Hepatocyte (in vitro differentiated cells): ENCODE measurements at regions not wholly inside any gene's neighbourhood (a gene's known extent, or its start where the extent isn't known, plus 50 kb on each side); places are given as distances from the start of the nearest gene placed in this dataset.

Source experiments
- DNase-seq: peaks from one replicate; pipeline ENCODE4 v3.0.0-alpha.2; 2016; ENCODE audit warnings: low spot score
- H2AFZ ChIP-seq: fragments of 200-600 bp; sonication (generic); 2 replicates; pipeline ENCODE4 v1.6.0; 2016; ENCODE audit warnings: antibody characterized with exemption, mild to moderate bottlenecking
- H3K27ac ChIP-seq: fragments of 200-600 bp; sonication (generic); 2 replicates; pipeline ENCODE4 v1.5.1; 2016; ENCODE audit warnings: mild to moderate bottlenecking
- H3K27me3 ChIP-seq: fragments of 200-600 bp; sonication (generic); 2 replicates; pipeline ENCODE4 v1.6.1; 2016
- H3K36me3 ChIP-seq: fragments of 200-600 bp; sonication (generic); replicated peaks from 2 replicates; pipeline ENCODE4 v1.5.1; 2016; ENCODE audit warnings: low read depth; ENCODE audit not compliant: insufficient read depth
- H3K4me1 ChIP-seq: fragments of 200-600 bp; sonication (generic); 2 replicates; pipeline ENCODE4 v1.5.1; 2016; ENCODE audit warnings: mild to moderate bottlenecking, moderate library complexity; ENCODE audit not compliant: insufficient read depth
- H3K4me2 ChIP-seq: fragments of 200-600 bp; sonication (generic); 2 replicates; pipeline ENCODE4 v1.6.0; 2016
- H3K4me3 ChIP-seq: fragments of 200-600 bp; sonication (generic); 2 replicates; pipeline ENCODE4 v1.5.1; 2016; ENCODE audit warnings: mild to moderate bottlenecking
- H3K79me2 ChIP-seq: fragments of 200-600 bp; sonication (generic); 2 replicates; pipeline ENCODE4 v1.6.0; 2017; ENCODE audit warnings: mild to moderate bottlenecking
- H3K9me2 ChIP-seq: fragments of 200-600 bp; sonication (generic); replicated peaks from 2 replicates; pipeline ENCODE4 v1.6.0; 2017; ENCODE audit warnings: mild to moderate bottlenecking; ENCODE audit not compliant: insufficient read depth
- H3K9me3 ChIP-seq: fragments of 200-600 bp; sonication (generic); 2 replicates; pipeline ENCODE4 v1.5.1; 2016; ENCODE audit warnings: low read depth, mild to moderate bottlenecking
- H4K20me1 ChIP-seq: fragments of 200-600 bp; sonication (generic); 2 replicates; pipeline ENCODE4 v1.6.0; 2016; ENCODE audit warnings: mild to moderate bottlenecking; ENCODE audit not compliant: insufficient read depth, poor library complexity, severe bottlenecking
- EZH2 ChIP-seq: fragments of 200-600 bp; sonication (generic); IDR thresholded peaks from 2 replicates; pipeline ENCODE4 v1.6.1; 2016; ENCODE audit warnings: antibody characterized with exemption, mild to moderate bottlenecking, borderline replicate concordance
- EZH2phosphoT487 ChIP-seq: fragments of 200-600 bp; sonication (generic); IDR thresholded peaks from one replicate; pipeline ENCODE4 v1.6.1; 2018; ENCODE audit warnings: antibody characterized with exemption, mild to moderate bottlenecking, low read depth, moderate library complexity; ENCODE audit not compliant: unreplicated experiment, severe bottlenecking
- WGBS: methylation state at CpG from one replicate; pipeline ENCODE4 v1.1.6; 2016; ENCODE audit warnings: low lambda C conversion rate; ENCODE audit errors: missing lambda C conversion rate; 5-methylcytosine and 5-hydroxymethylcytosine counted together
- TF ChIP-seq, protein P1 (sequence below): fragments of 200-600 bp; sonication (generic); IDR thresholded peaks from 2 replicates; pipeline ENCODE4 v1.5.1; 2016; ENCODE audit warnings: antibody characterized with exemption, mild to moderate bottlenecking; ENCODE audit not compliant: poor library complexity

DNA sequence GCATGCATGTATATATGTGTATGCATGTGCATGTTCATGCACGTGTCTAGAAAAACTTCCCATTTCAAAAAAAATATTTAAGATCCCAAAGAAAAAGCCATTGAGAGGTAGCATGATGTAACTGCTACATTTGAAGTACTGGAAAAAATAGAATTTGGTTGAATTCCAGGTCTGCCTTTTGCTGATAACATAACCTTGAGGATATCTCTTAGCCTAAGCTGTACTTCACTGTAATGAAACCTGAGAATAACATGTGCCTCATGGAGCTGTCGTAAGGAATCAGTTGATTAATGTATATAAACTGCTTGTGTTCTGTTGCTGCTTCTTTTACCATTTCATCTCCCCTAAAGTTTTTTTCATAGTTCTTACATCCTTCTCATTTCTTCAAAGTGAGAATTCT, 351.8 kb downstream of the GRIA2 start:
- no peak for DNase-seq
- H3K9me2 ChIP-seq, result no peaks in the 10 kb centered on the region
- WGBS, result 76% methylated on average over 2 of the region's 2 CpGs

DNA sequence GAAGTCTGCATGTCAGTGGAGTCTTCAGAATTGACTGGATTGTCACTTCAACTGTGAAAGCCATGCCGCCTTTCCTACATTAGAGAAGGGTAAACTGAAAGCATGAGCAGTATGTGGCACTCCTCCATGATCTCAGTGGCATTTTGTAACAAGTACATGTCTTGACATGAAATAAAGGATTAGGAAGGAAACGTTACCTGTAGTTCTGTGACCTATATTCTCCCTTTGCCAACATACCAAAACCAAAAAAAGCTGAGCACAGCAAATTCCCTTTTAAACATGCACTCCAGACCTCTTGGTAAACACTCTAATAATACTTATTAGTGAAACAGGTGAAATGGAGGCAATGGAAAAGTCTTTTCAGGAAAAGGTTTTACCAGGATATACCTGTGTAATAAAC, 344.2 kb downstream of the GRIA2 start:
- Histone ChIP-seq H3K9me2 (no peaks in the 10 kb centered on the region), H3K27me3 (no peaks in the 10 kb centered on the region), H3K27ac (no peak overlapping the region), H3K4me2 (no peak overlapping the region), H3K9me3 (no peaks in the 10 kb centered on the region), H3K36me3 (no peaks in the 10 kb centered on the region), H3K79me2 (no peaks in the 10 kb centered on the region), H2AFZ (no peak overlapping the region), H4K20me1 (no peaks in the 10 kb centered on the region), H3K4me3 (no peak overlapping the region), H3K4me1 (no peaks in the 10 kb centered on the region)
- 82% methylated on average over 2 of the region's 2 CpGs for WGBS
- no peak for DNase-seq
- TF ChIP-seq EZH2 (no peak), EZH2phosphoT487 (no peak)
- TF ChIP-seq, protein P1, sequence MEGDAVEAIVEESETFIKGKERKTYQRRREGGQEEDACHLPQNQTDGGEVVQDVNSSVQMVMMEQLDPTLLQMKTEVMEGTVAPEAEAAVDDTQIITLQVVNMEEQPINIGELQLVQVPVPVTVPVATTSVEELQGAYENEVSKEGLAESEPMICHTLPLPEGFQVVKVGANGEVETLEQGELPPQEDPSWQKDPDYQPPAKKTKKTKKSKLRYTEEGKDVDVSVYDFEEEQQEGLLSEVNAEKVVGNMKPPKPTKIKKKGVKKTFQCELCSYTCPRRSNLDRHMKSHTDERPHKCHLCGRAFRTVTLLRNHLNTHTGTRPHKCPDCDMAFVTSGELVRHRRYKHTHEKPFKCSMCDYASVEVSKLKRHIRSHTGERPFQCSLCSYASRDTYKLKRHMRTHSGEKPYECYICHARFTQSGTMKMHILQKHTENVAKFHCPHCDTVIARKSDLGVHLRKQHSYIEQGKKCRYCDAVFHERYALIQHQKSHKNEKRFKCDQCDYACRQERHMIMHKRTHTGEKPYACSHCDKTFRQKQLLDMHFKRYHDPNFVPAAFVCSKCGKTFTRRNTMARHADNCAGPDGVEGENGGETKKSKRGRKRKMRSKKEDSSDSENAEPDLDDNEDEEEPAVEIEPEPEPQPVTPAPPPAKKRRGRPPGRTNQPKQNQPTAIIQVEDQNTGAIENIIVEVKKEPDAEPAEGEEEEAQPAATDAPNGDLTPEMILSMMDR, result no peak

More for the DNA sequence above, 351.8 kb downstream of the GRIA2 start:
- Histone ChIP-seq H3K27me3 (no peaks in the 10 kb centered on the region), H3K79me2 (no peaks in the 10 kb centered on the region), H3K27ac (no peak overlapping the region), H3K4me1 (no peaks in the 10 kb centered on the region), H4K20me1 (no peaks in the 10 kb centered on the region), H3K4me3 (no peak overlapping the region), H2AFZ (no peak overlapping the region), H3K9me3 (no peaks in the 10 kb centered on the region), H3K36me3 (no peaks in the 10 kb centered on the region), H3K4me2 (no peak overlapping the region)
- TF ChIP-seq, protein P1, result no peak
- TF ChIP-seq EZH2, result no peak
- no peak for TF ChIP-seq EZH2phosphoT487

DNA sequence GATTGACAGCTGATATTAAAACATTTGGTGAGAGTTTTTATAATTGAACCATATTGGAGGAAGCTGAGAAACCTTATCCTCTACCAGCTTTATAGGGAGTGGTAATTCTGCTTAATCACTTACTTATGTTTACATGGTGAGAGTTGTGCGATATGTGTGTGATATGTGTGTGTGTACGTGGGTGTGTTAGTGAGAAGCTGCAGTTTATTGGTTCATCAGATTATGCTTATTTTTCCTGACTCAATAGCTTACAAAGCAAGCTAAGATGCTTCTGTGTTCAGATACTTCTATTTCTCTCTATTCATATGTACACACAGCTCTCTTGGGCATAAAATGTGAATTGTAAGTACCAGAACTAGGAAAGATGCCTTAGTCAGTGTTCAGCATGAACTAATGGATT, 343.7 kb downstream of the GRIA2 start:
- WGBS, result 54% methylated on average over 2 of the region's 2 CpGs
- H3K4me2 ChIP-seq, result no peak overlapping the region

More for the DNA sequence above, 343.7 kb downstream of the GRIA2 start:
- Histone ChIP-seq H3K9me2 (no peaks in the 10 kb centered on the region), H2AFZ (no peak overlapping the region), H3K27ac (no peak overlapping the region), H3K36me3 (no peaks in the 10 kb centered on the region), H3K4me1 (no peaks in the 10 kb centered on the region), H3K79me2 (no peaks in the 10 kb centered on the region), H3K27me3 (no peaks in the 10 kb centered on the region), H4K20me1 (no peaks in the 10 kb centered on the region), H3K9me3 (no peaks in the 10 kb centered on the region), H3K4me3 (no peak overlapping the region)
- TF ChIP-seq EZH2phosphoT487 (no peak), EZH2 (no peak)
- TF ChIP-seq, protein P1, result no peak
- no peak for DNase-seq
